Suprapubic skin (tissue), 4 donors: ENCODE measurements at regions not wholly inside any gene's neighbourhood (a gene's known extent, or its start where the extent isn't known, plus 50 kb on each side); places are given as distances from the start of the nearest gene placed in this dataset.

Source experiments
- DNase-seq, 2 donors: peaks; one replicate each; pipeline ENCODE4 v3.0.0-alpha.2; 2019; ENCODE audit warnings: low spot score in 2 of 2
- H3K27ac ChIP-seq: fragments of 200-600 bp; sonication (generic); one replicate; pipeline ENCODE4 v1.5.1; 2019
- H3K27me3 ChIP-seq: fragments of 200-600 bp; sonication (generic); one replicate; pipeline ENCODE4 v1.5.1; 2019
- H3K36me3 ChIP-seq: fragments of 200-600 bp; sonication (generic); one replicate; pipeline ENCODE4 v1.5.1; 2019
- H3K4me1 ChIP-seq: fragments of 200-600 bp; sonication (generic); one replicate; pipeline ENCODE4 v1.5.1; 2019
- H3K4me3 ChIP-seq: fragments of 200-600 bp; sonication (generic); one replicate; pipeline ENCODE4 v1.5.1; 2019; ENCODE audit warnings: mild to moderate bottlenecking
- H3K9me3 ChIP-seq: fragments of 200-600 bp; sonication (generic); one replicate; pipeline ENCODE4 v1.5.1; 2019
- EP300 ChIP-seq: sonication (generic); formaldehyde crosslinking; IDR thresholded peaks from one replicate; pipeline ENCODE4 v1.6.1; 2017; ENCODE audit warnings: antibody characterized with exemption
- POLR2A ChIP-seq, 2 donors: fragments of 450-650 bp; IDR thresholded peaks; one replicate each; pipeline ENCODE4 v1.6.1; 2017; ENCODE audit warnings: antibody characterized with exemption in 2 of 2, mild to moderate bottlenecking in 2 of 2, moderate library complexity in 2 of 2
- POLR2AphosphoS5 ChIP-seq, 3 donors: sonication (generic); formaldehyde crosslinking; IDR thresholded peaks; one replicate each; pipeline ENCODE4 v1.6.1; 2017; ENCODE audit warnings: antibody characterized with exemption in 3 of 3
- WGBS: methylation state at CpG from one replicate; pipeline ENCODE4 v1.1.5; 2018; 5-methylcytosine and 5-hydroxymethylcytosine counted together
- TF ChIP-seq, protein P1 (sequence below), 2 donors: fragments of 200-600 bp in 1 of 2; fragments of 450-650 bp in 1 of 2; sonication (generic) in 1 of 2; IDR thresholded peaks; one replicate each; pipeline ENCODE4 v1.5.1; 2016 to 2019; ENCODE audit warnings: antibody characterized with exemption in 2 of 2, mild to moderate bottlenecking in 1 of 2, moderate library complexity in 1 of 2

DNA sequence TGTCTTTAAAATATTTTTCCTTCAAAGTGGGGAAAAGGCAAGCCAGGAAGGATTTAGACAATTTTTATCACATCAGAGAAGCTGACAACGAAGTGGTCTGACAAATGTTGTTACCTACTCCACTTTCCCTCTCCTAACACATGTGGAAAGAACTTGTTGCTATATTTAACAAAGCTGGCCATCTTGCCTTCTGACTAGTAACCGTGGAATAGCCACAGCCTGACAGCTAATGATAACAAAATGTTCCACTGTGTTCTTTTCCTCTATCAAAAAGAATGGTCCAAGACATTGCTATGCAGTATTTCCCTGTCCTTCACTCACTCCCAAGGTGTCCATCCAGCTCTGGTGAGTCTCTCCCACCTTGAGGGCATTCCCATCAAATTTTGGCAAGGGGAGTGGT lies 481.4 kb upstream of the THBS1 start:
- peaks cover 3% of the 10 kb centered on the region for H3K4me1 ChIP-seq
- no peaks in the 10 kb centered on the region for H3K9me3 ChIP-seq
- TF ChIP-seq POLR2A (IDR thresholded peaks at IDR 0.05) = no peak
- no peak for TF ChIP-seq POLR2AphosphoS5 (IDR thresholded peaks at IDR 0.05)
- no peak for TF ChIP-seq EP300
- TF ChIP-seq, protein P1, sequence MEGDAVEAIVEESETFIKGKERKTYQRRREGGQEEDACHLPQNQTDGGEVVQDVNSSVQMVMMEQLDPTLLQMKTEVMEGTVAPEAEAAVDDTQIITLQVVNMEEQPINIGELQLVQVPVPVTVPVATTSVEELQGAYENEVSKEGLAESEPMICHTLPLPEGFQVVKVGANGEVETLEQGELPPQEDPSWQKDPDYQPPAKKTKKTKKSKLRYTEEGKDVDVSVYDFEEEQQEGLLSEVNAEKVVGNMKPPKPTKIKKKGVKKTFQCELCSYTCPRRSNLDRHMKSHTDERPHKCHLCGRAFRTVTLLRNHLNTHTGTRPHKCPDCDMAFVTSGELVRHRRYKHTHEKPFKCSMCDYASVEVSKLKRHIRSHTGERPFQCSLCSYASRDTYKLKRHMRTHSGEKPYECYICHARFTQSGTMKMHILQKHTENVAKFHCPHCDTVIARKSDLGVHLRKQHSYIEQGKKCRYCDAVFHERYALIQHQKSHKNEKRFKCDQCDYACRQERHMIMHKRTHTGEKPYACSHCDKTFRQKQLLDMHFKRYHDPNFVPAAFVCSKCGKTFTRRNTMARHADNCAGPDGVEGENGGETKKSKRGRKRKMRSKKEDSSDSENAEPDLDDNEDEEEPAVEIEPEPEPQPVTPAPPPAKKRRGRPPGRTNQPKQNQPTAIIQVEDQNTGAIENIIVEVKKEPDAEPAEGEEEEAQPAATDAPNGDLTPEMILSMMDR (IDR thresholded peaks at IDR 0.05) = no peak
- WGBS = 71% methylated on average over 2 of the region's 2 CpGs
- no peak for DNase-seq
- H3K36me3 ChIP-seq = no peaks in the 10 kb centered on the region
- no peaks in the 10 kb centered on the region for H3K27me3 ChIP-seq
- no peak overlapping the region for H3K27ac ChIP-seq
- H3K4me3 ChIP-seq = no peak overlapping the region

- no peak for DNase-seq
- TF ChIP-seq, protein P1 (IDR thresholded peaks at IDR 0.05) = no peak
- no peak for TF ChIP-seq POLR2AphosphoS5 (IDR thresholded peaks at IDR 0.05)
- TF ChIP-seq EP300 = no peak
- TF ChIP-seq POLR2A (IDR thresholded peaks at IDR 0.05) = no peak
- 76% methylated on average over 2 of the region's 2 CpGs for WGBS
- Histone ChIP-seq H3K27ac (no peak overlapping the region), H3K4me1 (peaks cover 3% of the 10 kb centered on the region), H3K4me3 (no peak overlapping the region), H3K36me3 (no peaks in the 10 kb centered on the region), H3K27me3 (no peaks in the 10 kb centered on the region), H3K9me3 (no peaks in the 10 kb centered on the region)
Observed at GRCh38 chr15:39100106-39100660, 480.7 kb upstream of the THBS1 start.

GRCh38 chr15:39102431-39102830 lies 478.4 kb upstream of the THBS1 start:
- Histone ChIP-seq H3K27ac (no peak overlapping the region), H3K4me1 (no peaks in the 10 kb centered on the region), H3K27me3 (no peaks in the 10 kb centered on the region), H3K9me3 (no peaks in the 10 kb centered on the region), H3K36me3 (no peaks in the 10 kb centered on the region), H3K4me3 (no peak overlapping the region)
- TF ChIP-seq POLR2A (IDR thresholded peaks at IDR 0.05) (no peak), POLR2AphosphoS5 (IDR thresholded peaks at IDR 0.05) (no peak), EP300 (no peak)
- TF ChIP-seq, protein P1 (IDR thresholded peaks at IDR 0.05) = no peak
- 98% methylated on average over 1 of the region's 1 CpG for WGBS
- no peak for DNase-seq

DNA sequence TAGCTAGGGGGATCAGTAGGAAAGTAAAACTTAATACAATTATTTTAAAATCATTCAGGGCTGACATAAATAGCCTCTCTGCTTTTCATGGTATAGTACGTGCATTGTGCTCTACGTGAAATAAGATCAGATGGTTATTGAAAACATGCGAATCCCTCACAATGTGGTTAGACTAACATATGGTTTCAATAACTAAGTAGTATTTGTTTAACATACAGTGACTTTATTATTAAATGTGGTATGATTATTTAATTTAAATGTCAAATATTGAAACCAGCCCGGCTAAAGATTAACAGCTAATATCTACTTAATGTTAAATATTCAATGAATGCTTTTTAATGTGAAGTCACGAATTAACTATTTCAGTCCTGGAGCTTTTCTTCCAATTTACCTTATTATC lies 473.9 kb upstream of the THBS1 start:
- 79% methylated on average over 5 of the region's 5 CpGs for WGBS
- TF ChIP-seq EP300 = no peak
- TF ChIP-seq POLR2A (IDR thresholded peaks at IDR 0.05) = no peak
- TF ChIP-seq POLR2AphosphoS5 (IDR thresholded peaks at IDR 0.05) = no peak
- TF ChIP-seq, protein P1 (IDR thresholded peaks at IDR 0.05) = no peak
- Histone ChIP-seq H3K27ac (no peak overlapping the region), H3K9me3 (no peaks in the 10 kb centered on the region), H3K36me3 (no peaks in the 10 kb centered on the region), H3K4me3 (no peak overlapping the region), H3K4me1 (no peaks in the 10 kb centered on the region), H3K27me3 (no peaks in the 10 kb centered on the region)
- DNase-seq = no peak

GRCh38 chr15:39108021-39108420 lies 472.9 kb upstream of the THBS1 start:
- TF ChIP-seq EP300 = no peak
- TF ChIP-seq, protein P1 (IDR thresholded peaks at IDR 0.05) = no peak
- no peak for TF ChIP-seq POLR2A (IDR thresholded peaks at IDR 0.05)
- TF ChIP-seq POLR2AphosphoS5 (IDR thresholded peaks at IDR 0.05) = no peak

More at GRCh38 chr15:39108021-39108420, 472.9 kb upstream of the THBS1 start:
- H3K4me1 ChIP-seq = no peaks in the 10 kb centered on the region
- H3K27ac ChIP-seq = no peak overlapping the region
- no peaks in the 10 kb centered on the region for H3K9me3 ChIP-seq
- no peak overlapping the region for H3K4me3 ChIP-seq
- DNase-seq = no peak
- H3K36me3 ChIP-seq = no peaks in the 10 kb centered on the region
- H3K27me3 ChIP-seq = no peaks in the 10 kb centered on the region
